ENCODE measurements at regions not wholly inside any gene's neighbourhood (a gene's known extent, or its start where the extent isn't known, plus 50 kb on each side); places are given as distances from the start of the nearest gene placed in this dataset.

- TF ChIP-seq CTCF (IDR thresholded peaks at IDR 0.05): no peak
- no peak for TF ChIP-seq POLR2A (IDR thresholded peaks at IDR 0.05)
Observed at GRCh38 chr17:72466199-72466598, 345.4 kb downstream of the SOX9 start.

All from vagina (tissue), 2 donors.